Left lung (tissue), 4 donors: ENCODE measurements at regions not wholly inside any gene's neighbourhood (a gene's known extent, or its start where the extent isn't known, plus 50 kb on each side); places are given as distances from the start of the nearest gene placed in this dataset.
A peak's percentile ranks its signal among the peaks of the same experiment; 100 is the strongest.

Experiments
- ATAC-seq: fragments of 200-7000 bp; cut with Tn5 transposase; one replicate; pipeline ENCODE4 v1.9.1; 2020; ENCODE audit warnings: moderate library complexity
- DNase-seq, 4 donors: peaks; one replicate each; pipeline ENCODE4 v3.0.0-alpha.2; 2013 to 2020
- H3K27ac ChIP-seq, 2 donors: fragments of 200-600 bp; sonication (generic) in 1 of 2; one replicate each; pipeline versions ENCODE4 v1.5.0 to v1.8.0; 2020 to 2021
- H3K27me3 ChIP-seq, 2 donors: fragments of 200-600 bp; sonication (generic) in 1 of 2; one replicate each; pipeline versions ENCODE4 v1.5.0 to v1.8.0; 2020 to 2021
- H3K36me3 ChIP-seq, 2 donors: fragments of 200-600 bp; sonication (generic) in 1 of 2; one replicate each; pipeline versions ENCODE4 v1.5.0 to v1.8.0; 2020 to 2021
- H3K4me1 ChIP-seq, 2 donors: fragments of 200-600 bp; one replicate each; pipeline ENCODE4 v1.8.0; 2021
- H3K4me3 ChIP-seq, 2 donors: fragments of 200-600 bp; sonication (generic) in 1 of 2; one replicate each; pipeline versions ENCODE4 v1.5.0 to v1.8.0; 2020 to 2021; ENCODE audit warnings: mild to moderate bottlenecking in 1 of 2
- H3K9me3 ChIP-seq, 2 donors: fragments of 200-600 bp; sonication (generic) in 1 of 2; one replicate each; pipeline versions ENCODE4 v1.5.0 to v1.8.0; 2020 to 2021
- intact Hi-C, 2 donors: fragments of 100-400 bp; cut with DNase I; formaldehyde crosslinking; loops; one replicate each; pipeline versions ENCODE4 v1.11.2 to v1.14.2; 2022
- TF ChIP-seq, protein P1 (sequence below), 2 donors: fragments of 200-600 bp; sonication (generic) in 1 of 2; IDR thresholded peaks; one replicate each; pipeline versions ENCODE4 v1.5.0 to v1.8.0; 2021; ENCODE audit warnings: antibody characterized with exemption in 2 of 2
- donor health status: DM: no; HTN: yes; CAD: no.
- donor health status: DM: no; HTN: no; CAD: no.

DNA sequence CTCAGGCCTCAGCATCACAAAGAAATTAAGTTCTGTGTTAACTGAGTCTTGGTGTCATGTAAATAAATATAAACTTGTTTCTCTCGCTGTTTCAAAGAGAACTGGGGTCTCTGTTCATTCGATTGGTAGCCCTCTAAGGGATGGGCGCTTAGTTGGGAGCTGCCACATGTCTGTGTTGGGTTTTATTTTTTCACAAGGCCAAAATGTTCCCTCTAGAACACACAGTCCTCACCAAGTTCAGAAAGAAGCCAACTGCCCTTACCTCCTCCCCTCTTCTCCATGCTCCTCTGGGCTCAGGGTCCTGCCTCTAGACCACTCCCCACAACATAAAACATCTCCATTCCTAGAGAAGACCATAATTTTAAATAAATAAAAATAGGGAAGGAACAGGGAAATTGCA lies 490.9 kb downstream of the TNS1 start:
- DNase-seq (no peak), ATAC-seq (no peak)
- intact Hi-C loops = loop anchor here in 1 of 2 donors (5.0 to 10.0 kb wide), 3 partner anchors 203 to 830 kb away; partner anchors contain the start of gene IGFBP5
- Histone ChIP-seq H3K27me3 (no peaks in the 10 kb centered on the region), H3K27ac (no peak overlapping the region), H3K4me1 (peaks cover 0 to 5% of the 10 kb centered on the region in 2 donors), H3K4me3 (no peak overlapping the region), H3K36me3 (no peaks in the 10 kb centered on the region), H3K9me3 (no peaks in the 10 kb centered on the region)
- TF ChIP-seq, protein P1, sequence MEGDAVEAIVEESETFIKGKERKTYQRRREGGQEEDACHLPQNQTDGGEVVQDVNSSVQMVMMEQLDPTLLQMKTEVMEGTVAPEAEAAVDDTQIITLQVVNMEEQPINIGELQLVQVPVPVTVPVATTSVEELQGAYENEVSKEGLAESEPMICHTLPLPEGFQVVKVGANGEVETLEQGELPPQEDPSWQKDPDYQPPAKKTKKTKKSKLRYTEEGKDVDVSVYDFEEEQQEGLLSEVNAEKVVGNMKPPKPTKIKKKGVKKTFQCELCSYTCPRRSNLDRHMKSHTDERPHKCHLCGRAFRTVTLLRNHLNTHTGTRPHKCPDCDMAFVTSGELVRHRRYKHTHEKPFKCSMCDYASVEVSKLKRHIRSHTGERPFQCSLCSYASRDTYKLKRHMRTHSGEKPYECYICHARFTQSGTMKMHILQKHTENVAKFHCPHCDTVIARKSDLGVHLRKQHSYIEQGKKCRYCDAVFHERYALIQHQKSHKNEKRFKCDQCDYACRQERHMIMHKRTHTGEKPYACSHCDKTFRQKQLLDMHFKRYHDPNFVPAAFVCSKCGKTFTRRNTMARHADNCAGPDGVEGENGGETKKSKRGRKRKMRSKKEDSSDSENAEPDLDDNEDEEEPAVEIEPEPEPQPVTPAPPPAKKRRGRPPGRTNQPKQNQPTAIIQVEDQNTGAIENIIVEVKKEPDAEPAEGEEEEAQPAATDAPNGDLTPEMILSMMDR (IDR thresholded peaks at IDR 0.05) = no peak

DNA sequence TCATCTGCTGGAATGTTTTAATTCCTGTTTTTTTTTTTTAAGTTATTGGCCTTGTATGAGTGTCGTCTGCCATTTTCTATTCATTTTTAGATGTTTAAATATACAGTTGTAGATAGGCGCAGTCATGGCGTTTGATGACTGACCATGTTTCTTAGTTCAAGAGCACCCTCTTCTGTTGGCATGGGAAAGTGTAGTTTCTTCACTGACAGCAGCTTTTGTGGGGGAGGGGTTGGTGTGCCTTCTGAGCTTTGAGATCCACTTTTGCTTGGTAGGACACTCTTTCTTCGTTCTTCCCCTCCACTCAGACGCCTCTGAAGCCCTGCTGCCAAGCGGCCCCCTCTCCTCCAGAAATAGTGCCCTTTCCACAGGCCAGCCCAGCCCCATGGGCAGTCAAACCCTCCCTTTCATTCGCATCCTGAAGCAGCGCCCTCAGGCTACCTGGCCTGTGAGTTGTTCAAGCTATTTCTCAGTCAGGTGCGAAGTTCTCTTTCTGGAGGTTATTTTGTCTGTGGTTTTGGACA lies 492.0 kb downstream of the TNS1 start:
- Histone ChIP-seq H3K36me3 (no peaks in the 10 kb centered on the region), H3K4me3 (no peak overlapping the region), H3K27me3 (no peaks in the 10 kb centered on the region), H3K4me1 (peaks cover 0 to 5% of the 10 kb centered on the region in 2 donors), H3K9me3 (no peaks in the 10 kb centered on the region), H3K27ac (no peak overlapping the region)
- intact Hi-C loops = loop anchor here in 1 of 2 donors (5.0 to 10.0 kb wide), 3 partner anchors 204 to 829 kb away; partner anchors contain the start of gene IGFBP5
- DNase-seq (peak in 3 of 4 donors; percentile 46 to 89 (median 77)), ATAC-seq (peak; percentile 98)
- TF ChIP-seq, protein P1 (IDR thresholded peaks at IDR 0.05) = peak; percentile 49 to 56

DNA sequence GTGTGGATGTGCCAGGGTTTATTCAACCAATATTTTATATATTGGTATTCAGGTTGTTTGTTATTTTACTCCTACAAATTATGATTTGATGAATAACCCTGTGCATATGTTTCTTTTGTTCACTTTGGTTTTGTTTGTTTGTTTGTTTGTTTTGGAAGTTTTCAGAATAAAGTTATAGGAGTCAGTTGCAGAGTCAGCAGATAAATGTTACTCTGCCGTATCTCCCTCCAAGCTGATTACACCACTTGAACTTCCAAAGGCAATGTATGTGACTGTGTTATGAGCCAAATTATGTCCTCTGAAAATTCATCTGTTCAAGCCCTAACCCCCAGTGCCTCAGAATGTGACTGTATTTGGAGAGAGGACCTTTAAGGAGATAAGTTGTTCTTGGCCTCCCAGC lies 497.5 kb downstream of the TNS1 start:
- DNase-seq (no peak), ATAC-seq (no peak)
- intact Hi-C loops = no loop called here
- Histone ChIP-seq H3K36me3 (no peaks in the 10 kb centered on the region), H3K27me3 (no peaks in the 10 kb centered on the region), H3K9me3 (no peaks in the 10 kb centered on the region), H3K4me1 (no peaks in the 10 kb centered on the region), H3K4me3 (no peak overlapping the region), H3K27ac (no peak overlapping the region)
- TF ChIP-seq, protein P1 (IDR thresholded peaks at IDR 0.05) = no peak

DNA sequence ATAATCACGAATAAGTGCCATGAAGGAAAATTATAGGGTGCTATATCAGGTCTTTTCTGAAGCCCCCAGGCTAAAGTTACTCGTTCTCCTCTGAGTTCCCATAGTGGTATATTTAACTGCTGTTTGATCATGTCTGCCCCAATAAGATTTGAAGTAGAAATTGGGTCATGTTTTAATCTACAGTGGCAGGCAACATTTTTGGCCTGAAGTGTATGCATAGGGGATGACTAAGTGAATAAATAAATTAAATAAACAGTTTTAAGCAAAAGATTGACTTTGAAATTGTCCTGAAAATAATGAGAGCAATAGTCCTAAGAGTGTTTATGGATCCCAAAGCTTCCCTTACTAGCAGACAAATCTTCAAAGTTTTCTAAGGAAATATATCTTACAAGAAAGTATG lies 500.9 kb downstream of the TNS1 start:
- Histone ChIP-seq H3K4me1 (no peaks in the 10 kb centered on the region), H3K27me3 (no peaks in the 10 kb centered on the region), H3K9me3 (no peaks in the 10 kb centered on the region), H3K36me3 (no peaks in the 10 kb centered on the region), H3K27ac (no peak overlapping the region), H3K4me3 (no peak overlapping the region)
- TF ChIP-seq, protein P1 (IDR thresholded peaks at IDR 0.05) = no peak
- intact Hi-C loops = no loop called here
- ATAC-seq (no peak), DNase-seq (no peak)

DNA sequence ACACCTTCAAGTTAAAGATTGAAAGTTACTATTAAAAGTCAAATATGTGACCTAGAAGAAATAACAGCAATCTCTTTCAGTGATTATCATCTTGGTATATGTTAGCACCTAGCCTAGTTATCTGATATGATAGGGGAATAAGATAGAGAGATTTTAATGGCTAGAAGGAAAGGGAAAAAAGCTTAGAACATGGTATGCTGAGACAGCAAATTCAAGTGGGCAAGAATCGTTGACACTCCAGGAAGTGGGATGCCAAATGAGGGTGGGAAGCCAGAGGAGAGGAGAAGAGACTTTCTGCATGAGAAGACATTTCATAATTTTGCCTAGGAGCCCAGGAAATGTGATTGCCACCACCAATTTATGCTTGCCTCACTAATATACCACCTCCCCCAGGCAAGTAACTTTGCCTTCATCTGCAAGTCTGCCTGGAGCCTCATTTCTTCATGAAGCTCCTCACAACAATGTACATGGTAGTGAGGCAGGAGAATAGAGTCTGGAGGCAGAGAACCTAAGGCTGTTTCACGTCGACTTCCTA lies 504.9 kb downstream of the TNS1 start:
- DNase-seq (no peak), ATAC-seq (no peak)
- TF ChIP-seq, protein P1 (IDR thresholded peaks at IDR 0.05) = no peak
- Histone ChIP-seq H3K4me1 (no peaks in the 10 kb centered on the region), H3K36me3 (no peaks in the 10 kb centered on the region), H3K27ac (no peak overlapping the region), H3K27me3 (no peaks in the 10 kb centered on the region), H3K4me3 (no peak overlapping the region), H3K9me3 (no peaks in the 10 kb centered on the region)
- intact Hi-C loops = no loop called here
